ENCODE measurements at regions not wholly inside any gene's neighbourhood (a gene's known extent, or its start where the extent isn't known, plus 50 kb on each side); places are given as distances from the start of the nearest gene placed in this dataset.

GRCh38 chr17:53719229-53719628, 103.5 kb upstream of the KIF2B start:
- no peaks in the 10 kb centered on the region for H3K27me3 ChIP-seq
- H3K4me1 ChIP-seq: no peaks in the 10 kb centered on the region
- TF ChIP-seq POLR2A (IDR thresholded peaks at IDR 0.05) (no peak), CTCF (IDR thresholded peaks at IDR 0.05) (no peak)
- no peak overlapping the region for H3K27ac ChIP-seq
- DNase-seq: no peak
- no peak overlapping the region for H3K4me3 ChIP-seq
- no peaks in the 10 kb centered on the region for H3K9me3 ChIP-seq
- no peaks in the 10 kb centered on the region for H3K36me3 ChIP-seq
- intact Hi-C loops (cut with DNase I): no loop called here

- 34 to 49% methylated on average over 4 of the region's 4 CpGs for WGBS, 2 donors
- no peak overlapping the region for H3K27ac ChIP-seq
- H3K27me3 ChIP-seq: no peaks in the 10 kb centered on the region
- no peaks in the 10 kb centered on the region for H3K4me1 ChIP-seq
- H3K4me3 ChIP-seq: no peak overlapping the region
- no peak for DNase-seq
- intact Hi-C loops (cut with DNase I): no loop called here
- H3K9me3 ChIP-seq: no peaks in the 10 kb centered on the region
- no peak for TF ChIP-seq POLR2A (IDR thresholded peaks at IDR 0.05)
- no peak for TF ChIP-seq CTCF (IDR thresholded peaks at IDR 0.05)
- no peaks in the 10 kb centered on the region for H3K36me3 ChIP-seq
Observed at GRCh38 chr17:53707566-53707965, 115.2 kb upstream of the KIF2B start.

GRCh38 chr17:53696286-53696685, 126.4 kb upstream of the KIF2B start:
- Histone ChIP-seq H3K27ac (no peak overlapping the region), H3K36me3 (no peaks in the 10 kb centered on the region), H3K27me3 (no peaks in the 10 kb centered on the region), H3K9me3 (no peaks in the 10 kb centered on the region), H3K4me3 (no peak overlapping the region), H3K4me1 (no peaks in the 10 kb centered on the region)
- 62 to 66% methylated on average over 4 to 5 of the region's 5 CpGs for WGBS, 2 donors
- no peak for DNase-seq
- TF ChIP-seq CTCF (IDR thresholded peaks at IDR 0.05) (no peak), POLR2A (IDR thresholded peaks at IDR 0.05) (no peak)
- intact Hi-C loops (cut with DNase I): no loop called here

- Histone ChIP-seq H3K9me3 (no peaks in the 10 kb centered on the region), H3K27ac (no peak overlapping the region), H3K4me1 (no peaks in the 10 kb centered on the region), H3K27me3 (no peaks in the 10 kb centered on the region), H3K4me3 (no peak overlapping the region), H3K36me3 (no peaks in the 10 kb centered on the region)
- WGBS, 2 donors: 60 to 73% methylated on average over 2 of the region's 3 CpGs
- intact Hi-C loops (cut with DNase I): no loop called here
- no peak for DNase-seq
- TF ChIP-seq CTCF (IDR thresholded peaks at IDR 0.05) (no peak), POLR2A (IDR thresholded peaks at IDR 0.05) (no peak)
Observed at GRCh38 chr17:53687324-53687723, 135.4 kb upstream of the KIF2B start.

GRCh38 chr17:53680745-53681144, 142.0 kb upstream of the KIF2B start:
- no peak for DNase-seq
- no peak overlapping the region for H3K27ac ChIP-seq
- WGBS, 2 donors: 90 to 92% methylated on average over 1 of the region's 1 CpG
- H3K27me3 ChIP-seq: no peaks in the 10 kb centered on the region
- no peaks in the 10 kb centered on the region for H3K36me3 ChIP-seq
- H3K4me3 ChIP-seq: no peak overlapping the region
- no peak for TF ChIP-seq POLR2A (IDR thresholded peaks at IDR 0.05)
- TF ChIP-seq CTCF (IDR thresholded peaks at IDR 0.05): no peak
- intact Hi-C loops (cut with DNase I): no loop called here
- no peaks in the 10 kb centered on the region for H3K4me1 ChIP-seq
- H3K9me3 ChIP-seq: no peaks in the 10 kb centered on the region

Data from esophagus squamous epithelium (tissue), 5 donors.